GM21717 (cell line): ENCODE measurements at regions not wholly inside any gene's neighbourhood (a gene's known extent, or its start where the extent isn't known, plus 50 kb on each side); places are given as distances from the start of the nearest gene placed in this dataset.
"Not testable (repeated sequence)": the region's sequence is repeated elsewhere in the genome, so short reads cannot be mapped to it uniquely, and the experiment has no call there.

Experiments
- ATAC-seq: cut with Tn5 transposase; IDR thresholded peaks from one replicate; pipeline ENCODE4 v1.9.1; 2021; ENCODE audit warnings: mild to moderate bottlenecking, moderate library complexity; ENCODE audit not compliant: unreplicated experiment

DNA sequence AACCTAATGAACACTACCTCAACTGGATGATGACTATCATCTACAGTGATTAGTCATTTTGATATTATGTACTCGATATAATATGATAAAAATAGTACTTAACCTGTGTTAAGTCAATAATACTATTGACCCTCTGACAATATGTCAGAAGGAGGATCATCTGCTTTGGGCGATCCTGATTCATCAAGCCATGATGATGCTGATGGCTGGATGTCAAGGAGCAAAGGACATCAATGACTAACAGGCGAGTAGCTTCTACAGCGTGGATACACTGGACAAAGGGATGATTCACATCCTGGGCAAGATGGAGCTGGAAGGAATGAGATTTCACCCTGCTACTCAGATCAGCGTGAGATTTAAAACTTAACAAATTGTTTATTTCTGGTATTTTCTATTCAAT, 94.4 kb upstream of the SKAP2 start:
- no peak for ATAC-seq

DNA sequence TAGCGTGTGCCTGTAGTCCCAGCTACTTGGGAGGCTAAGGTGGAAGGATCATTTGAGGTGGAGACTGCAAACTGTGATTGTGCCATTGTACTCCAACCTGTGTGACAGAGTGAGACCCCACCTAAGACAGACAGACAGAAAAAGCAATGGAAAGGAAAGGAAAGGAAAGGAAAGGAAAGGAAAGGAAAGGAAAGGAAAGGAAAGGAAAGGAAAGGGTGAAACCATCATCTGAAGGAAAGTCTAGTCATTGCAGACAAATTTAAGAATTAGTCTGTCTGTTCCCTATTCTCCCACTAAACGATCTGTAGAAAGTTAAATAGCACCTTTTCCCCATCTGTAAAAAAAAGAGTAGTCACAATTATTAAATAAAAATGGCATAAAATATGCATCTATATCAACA, 91.1 kb upstream of the SKAP2 start:
- no peak for ATAC-seq

DNA sequence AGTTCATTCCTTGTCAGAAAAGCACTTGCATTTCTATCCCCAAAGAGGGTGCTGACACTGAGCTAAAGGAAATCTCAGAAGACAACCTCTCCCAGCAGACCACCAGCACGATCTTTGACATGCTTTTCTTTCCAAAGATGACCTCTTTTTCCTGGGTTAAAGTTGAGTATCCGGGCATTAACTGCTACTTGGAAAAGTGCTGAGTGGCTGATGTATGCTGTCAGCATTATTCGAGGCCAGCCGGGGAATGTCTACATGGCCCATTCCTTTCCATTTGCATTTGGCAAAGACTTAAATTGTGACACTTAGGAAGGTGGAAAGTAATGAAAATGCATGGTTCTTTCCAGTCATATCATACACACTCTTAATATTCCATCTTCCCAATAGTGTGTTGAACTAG, 90.6 kb upstream of the SKAP2 start:
- no peak for ATAC-seq

DNA sequence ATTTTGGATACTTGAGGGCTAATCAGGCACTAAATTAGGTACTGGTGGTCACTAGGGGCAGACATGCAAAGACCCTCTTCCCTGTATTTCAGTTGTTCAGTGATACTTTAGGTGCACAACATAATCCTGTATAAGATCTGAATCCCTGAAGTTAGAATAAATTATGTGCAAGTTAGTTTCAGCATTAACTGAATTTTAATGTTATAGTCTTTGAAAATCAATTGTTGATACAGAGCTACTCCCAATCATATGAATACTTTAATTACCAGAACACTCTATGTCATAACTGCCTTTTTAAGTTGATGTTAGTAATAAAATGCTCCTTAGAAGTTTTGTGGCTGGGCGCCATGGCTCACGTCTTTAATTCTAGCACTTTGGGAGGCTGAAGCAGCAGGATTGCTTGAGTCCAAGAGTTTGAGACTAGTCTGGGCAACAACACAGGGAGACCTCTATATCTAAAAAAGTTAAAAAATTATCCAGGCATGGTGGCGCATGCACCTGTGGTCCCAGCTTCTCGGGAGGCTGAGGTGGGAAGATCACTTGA, 87.1 kb upstream of the SKAP2 start:
- ATAC-seq, result no peak

DNA sequence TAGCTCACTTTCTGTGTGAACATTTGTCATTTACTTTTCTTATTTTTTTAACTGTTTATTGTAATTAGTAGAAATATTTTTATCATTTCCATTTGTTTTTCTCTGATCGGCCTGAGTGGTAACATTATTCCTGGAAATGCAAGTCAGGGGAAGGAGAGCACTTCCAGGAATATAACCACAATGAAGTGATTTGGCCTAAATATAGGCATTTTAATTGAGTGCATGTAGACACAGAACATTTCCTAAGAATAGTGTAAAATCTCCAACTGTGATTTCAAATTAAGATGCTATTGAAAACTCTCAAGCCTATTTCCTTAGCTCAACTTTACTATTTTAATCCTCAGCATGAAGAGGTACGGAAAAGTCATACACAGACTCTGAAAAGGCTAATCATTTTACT, 86.5 kb upstream of the SKAP2 start:
- ATAC-seq, result no peak

DNA sequence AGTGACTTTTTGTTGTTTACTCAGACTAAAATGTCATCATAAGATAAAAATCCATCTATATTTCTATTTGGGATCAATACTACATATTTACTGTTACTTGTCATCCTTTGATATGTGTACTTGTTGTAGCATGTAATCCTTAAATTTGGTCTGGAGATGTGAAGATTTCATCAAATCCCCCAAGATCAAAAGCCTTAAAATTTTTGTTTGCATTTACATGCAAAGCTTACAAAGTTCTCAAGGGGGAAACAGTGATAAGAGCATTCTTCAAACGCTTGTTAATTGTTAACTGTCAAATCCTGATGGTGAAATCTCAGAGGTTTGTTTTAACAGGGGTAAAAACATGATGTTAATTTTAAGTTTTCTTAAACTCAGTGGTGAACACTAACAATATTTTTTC, 84.9 kb upstream of the SKAP2 start:
- no peak for ATAC-seq

DNA sequence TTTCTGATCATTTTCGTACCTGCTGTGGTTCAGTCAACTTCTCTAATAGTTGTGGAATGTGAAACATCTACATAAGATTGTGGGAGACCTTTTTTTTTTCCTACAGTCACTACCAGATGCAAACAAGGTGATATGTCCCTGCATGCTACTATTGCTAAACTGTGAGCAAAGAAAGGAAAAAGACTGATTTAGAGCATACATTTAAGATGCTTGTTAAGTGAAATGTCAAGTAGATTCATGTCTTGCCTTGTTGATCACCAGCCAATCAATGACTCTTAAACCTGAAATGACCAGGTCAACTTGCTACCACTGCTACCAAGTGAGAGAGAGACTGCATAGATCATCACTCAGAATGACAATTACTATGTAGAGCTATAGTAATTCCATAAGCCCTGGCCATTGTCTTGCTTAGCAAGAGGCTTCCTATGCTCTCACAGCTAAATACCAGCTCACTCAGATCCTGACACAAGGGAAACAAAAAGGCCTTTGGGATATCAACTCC, 84.3 kb upstream of the SKAP2 start:
- ATAC-seq, result no peak

DNA sequence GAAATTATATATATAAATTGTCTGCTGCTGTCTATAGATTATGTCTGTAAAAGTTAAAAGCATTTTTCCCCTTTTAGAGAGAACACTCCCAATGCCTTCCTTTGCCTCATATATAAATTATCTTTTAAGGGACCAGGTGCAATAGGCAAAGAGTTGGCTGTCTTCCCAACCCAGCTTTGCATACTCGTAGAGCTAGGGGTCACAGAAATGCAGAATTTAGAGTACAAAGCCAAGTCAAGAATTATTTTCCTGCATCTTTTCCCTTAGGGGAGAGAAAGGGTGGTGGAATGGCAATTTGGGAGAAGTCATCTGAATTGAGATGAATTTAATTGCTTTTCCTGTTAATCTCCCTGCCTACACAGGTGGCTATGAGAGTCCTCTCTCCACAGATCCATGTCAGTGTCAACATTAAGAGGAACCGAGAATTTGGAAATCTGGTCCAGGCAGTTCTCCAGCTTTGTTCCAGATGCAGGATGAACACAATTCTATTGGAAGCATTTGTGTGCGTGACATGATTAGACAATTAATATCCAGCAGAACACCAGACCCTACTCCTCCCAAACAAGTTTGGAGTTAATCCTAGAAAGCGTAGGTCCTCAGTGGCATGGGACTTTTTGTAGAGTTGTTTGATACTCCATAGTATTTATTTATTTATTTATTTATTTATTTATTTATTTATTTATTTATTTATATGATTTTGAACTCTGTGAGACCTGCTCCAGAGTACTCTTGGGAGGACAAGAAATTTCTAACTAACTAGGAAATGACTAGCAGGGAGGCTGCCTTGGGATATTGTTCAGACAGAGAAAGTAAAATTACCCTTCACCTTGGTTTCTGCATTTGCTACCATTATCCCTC, 80.3 kb upstream of the SKAP2 start:
- no peak for ATAC-seq

DNA sequence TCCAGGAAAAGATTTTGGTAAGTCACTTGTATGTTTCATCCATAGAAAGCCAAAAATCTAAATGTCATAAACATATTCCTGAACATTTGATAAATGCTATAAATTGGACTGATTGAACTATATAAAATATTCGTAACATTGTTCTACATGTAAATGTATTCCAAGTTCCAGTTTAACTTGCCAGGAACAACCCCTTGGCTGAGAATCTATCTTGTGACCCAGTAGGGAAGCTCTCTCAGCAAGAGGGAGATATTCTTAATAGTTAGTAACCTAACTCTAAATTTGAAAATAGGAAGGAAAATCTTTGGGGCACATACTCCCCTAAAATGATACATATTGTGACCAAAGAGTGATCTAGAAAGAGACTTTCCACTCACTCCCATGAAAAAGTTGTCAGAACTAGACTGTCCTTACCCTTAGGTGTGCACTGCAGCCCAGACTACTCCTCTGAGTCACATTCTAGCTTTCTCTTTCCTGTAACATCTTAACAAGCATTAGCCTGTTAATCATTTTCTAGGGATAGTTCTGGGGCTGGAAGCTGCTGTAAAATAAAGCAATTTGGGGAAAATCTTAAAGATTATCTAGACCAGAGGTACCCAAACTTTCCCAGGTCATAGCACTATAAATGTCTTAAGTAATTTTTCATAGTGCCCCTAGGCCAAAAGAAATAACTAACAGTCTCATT, 73.7 kb upstream of the SKAP2 start:
- ATAC-seq, result no peak

DNA sequence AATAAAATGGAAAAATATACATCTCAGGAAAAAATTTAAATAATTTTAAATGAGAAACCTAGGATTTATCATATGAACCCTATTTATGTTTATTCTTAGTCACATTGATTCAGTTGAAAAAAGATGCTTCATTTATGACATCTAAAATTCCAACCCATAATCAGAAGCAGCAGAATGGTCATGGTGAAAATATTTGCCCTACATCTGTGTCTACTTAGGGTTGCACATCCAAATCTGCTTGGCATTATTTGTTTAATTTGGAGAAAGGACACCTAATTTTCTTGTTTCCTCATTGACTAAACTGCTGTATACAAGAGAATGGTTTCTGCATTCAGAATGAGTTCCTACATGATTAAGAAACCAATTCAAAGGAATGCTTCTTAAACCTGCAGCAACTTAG, 72.9 kb upstream of the SKAP2 start:
- ATAC-seq, result no peak

DNA sequence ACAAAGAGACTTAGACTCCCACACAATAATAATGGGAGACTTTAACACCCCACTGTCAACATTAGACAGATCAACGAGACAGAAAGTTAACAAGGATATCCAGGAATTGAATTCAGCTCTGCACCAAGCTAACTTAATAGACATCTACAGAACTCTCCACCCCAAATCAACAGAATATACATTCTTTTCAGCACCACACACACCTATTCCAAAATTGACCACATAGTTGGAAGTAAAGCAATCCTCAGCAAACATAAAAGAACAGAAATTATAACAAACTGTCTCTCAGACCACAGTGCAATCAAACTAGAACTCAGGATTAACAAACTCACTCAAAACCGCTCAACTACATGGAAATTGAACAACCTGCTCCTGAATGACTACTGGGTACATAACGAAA, 68.2 kb upstream of the SKAP2 start:
- not testable (repeated sequence) for ATAC-seq

DNA sequence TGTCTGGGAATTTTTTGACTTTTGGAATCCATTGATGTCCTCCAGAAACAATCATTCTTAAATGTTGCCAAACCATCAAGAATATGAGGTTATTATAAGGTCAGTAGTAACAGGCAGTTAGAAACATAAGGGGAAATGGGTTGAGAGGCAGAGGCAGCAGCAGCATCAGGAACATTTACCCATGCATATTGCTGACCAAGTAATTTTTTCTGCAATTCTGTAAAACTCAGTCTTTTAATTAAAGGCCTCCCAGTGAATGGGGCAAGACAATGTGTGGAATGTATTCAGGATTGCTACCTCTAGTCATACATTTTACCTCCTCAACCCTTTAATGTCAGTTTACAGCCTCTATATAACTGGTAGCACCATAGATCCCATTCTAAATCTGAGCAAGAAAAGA, 66.5 kb upstream of the SKAP2 start:
- ATAC-seq, result no peak

DNA sequence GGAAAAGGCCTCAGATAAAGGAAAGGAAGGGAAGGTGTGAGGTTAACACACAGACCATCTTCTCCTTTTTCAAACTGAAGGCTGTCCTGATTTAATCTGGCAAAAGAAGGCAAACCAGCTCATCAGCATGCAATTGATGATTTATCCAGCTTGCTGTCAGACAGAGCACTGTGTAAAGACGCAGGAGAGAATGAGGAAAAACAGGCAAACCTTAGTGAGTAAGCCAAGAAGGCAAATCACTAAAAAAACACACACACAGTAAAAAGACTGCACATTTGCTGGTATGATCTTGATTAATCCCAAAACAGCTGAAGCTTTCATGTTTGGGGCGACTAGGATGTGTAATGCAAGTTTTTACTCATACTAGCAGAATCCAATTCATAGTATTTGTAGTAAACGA, 65.8 kb upstream of the SKAP2 start:
- ATAC-seq, result no peak

DNA sequence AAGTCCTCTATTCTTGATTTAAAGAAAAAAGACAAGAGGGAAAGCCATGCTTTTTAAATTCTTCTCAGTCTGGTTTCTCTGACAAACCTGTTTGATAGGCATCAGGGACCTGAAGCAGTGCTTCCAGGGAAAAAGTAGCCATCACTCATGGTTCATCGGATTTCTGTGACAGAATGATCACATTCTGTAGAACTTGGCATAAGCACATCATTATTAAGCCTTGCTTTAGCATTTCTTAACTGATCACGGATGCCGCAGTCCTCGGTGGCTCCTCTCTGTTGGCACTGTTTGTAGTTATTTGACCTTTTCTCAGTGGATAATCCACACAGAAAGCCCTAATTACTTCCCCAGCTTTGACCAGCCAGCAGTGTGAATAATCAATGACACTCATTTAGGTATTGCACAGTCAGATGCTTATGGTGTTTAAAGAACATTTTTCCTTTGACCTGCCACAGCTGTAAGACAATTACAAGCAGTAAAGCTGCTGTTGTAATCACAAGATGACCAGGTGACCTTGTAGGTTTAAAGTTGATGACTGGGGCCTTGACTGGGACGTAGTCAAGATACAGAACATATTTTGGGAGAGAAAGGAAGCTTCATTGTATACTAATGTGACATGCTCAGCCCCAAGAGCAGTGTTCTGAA, 64.4 kb upstream of the SKAP2 start:
- ATAC-seq, result no peak

DNA sequence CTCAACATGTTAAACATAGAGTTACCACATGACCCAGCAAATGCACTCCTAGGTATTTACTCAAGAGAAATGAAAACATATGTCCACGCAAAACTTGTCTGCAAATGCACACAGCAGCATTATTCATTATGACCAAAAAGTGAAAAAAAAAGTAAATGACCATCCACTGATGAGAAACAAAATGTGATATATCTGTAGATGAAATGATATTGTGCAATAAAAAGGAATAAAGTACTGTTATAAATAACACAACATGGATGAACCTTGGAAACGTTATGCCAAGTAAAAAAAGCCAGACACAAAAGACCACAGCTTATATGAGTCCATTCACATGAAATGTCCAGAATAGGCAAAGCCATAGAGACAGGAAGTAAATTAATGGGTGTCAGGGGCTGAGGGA, 61.4 kb upstream of the SKAP2 start:
- no peak for ATAC-seq

DNA sequence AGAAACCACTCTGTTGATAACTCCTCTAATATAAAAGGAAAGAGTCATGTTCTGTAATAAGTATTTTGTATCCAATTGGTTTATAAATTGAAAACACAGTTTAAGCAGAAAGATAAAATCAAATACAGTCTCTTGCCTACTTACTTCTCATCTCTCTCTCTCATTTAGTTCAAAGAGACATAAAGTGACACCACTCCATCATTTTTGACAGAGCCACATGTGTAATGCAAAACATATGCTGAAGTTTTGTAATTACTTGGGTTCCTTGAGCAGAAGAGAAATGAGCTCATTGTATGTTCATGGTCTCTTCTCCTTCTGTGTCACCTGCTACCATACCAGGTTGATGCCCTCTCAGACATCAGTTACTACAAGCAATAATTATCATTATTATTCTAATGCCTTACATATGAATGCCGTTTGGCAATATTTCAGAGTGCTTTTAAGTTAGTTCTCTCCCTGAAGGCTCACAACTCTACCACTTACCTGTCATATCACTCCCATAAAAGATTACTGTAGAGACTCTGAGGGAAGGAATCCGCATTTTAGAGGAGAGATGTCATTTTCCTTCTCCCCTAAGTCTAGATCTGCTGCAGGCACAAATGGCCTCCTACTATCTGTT, 59.9 kb upstream of the SKAP2 start:
- no peak for ATAC-seq

DNA sequence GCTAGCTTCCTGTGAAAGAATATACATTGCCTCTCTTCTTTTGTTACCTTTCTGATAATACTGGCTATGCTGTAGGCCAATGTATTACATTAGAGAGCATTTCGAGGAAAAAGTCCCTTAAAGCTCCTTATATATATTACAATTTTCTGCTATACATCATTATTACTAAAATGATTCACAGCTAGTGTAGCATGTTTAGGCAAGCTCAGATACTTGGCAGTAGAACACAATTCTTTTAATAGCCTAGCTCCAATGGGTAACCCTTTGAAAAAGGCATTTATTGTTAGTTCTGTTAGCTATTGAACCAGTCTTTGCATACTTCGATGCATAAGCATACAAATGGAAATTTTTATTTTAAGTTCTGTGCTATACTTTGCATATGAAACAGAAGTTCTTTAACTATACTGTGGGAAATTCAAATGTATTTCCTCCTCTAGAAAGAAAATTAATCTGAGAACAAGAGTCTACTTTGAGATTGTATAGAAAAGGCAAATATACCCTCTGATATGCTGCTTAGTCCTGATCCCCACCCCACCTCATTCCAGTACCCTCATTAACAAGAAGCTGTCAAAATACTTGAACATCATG, 55.6 kb upstream of the SKAP2 start:
- no peak for ATAC-seq

DNA sequence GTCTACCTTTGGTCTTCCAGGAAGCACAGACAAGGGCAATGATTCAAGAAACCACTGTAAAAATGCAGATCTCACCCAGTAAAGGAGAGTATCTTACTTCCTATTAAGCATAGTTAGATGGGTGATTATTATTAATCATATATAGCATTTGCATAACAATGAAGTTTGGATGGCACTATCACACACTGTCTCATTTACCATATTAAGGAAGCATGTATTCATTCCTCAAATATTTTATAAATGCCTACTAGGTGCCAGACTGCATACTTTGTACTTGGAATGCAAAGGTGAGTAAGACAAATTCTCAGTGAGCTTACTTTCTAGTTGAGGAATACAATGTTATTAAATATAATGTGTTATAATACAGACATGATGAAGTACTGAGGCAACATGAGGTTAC, 53.9 kb upstream of the SKAP2 start:
- no peak for ATAC-seq

DNA sequence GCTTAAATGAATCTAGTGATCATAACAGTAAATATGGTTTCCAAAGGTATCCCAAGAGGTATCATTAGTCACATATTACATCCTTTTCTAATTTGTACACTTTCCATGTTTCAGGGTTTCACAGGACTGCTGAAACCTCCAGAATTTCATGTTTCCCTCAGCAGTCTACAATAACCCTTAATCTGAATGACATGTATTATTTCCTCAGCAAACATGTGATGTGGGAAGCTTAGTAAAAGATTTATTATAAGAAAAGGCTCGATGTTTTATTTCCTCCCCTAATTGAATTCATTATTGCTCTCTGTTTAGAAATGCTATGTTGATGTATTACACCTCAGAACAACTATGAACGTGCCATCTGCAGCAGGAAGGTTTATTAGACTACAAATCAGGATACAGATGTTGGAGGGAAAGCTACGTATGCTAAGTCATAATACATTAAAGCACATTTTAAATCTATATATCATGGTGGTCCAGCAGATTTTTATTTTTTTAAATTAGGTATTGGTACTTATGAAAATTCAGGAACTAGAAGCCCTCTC, 52.5 kb upstream of the SKAP2 start:
- no peak for ATAC-seq

DNA sequence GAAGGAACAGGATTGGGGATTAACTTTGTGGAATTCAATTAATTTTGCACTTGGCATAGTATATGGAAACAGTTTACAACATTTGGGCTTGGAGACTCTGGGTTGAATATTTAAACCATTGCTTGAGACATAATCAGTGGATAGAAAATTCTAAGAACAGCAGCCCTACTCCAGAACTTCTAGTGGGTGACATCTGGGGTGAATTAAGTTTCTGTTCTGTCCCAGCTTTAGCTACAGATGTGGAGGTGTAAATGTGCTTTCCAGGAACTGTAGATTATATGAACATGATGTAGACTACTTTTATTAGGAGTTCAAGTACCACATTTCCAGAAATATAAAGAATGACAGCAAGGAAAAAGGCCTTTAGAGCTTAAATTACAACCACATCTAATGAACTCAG, 51.9 kb upstream of the SKAP2 start:
- no peak for ATAC-seq
